GM12878 (cell line): ENCODE measurements at regions not wholly inside any gene's neighbourhood (a gene's known extent, or its start where the extent isn't known, plus 50 kb on each side); places are given as distances from the start of the nearest gene placed in this dataset.

Experiments used
- ATAC-seq: fragments of 200-7000 bp; cut with Tn5 transposase; 3 replicates; pipeline ENCODE4 v1.9.1; 2020; ENCODE audit warnings: mild to moderate bottlenecking, moderate library complexity
- BruUV-seq: library from RNA; stranded (reverse); fragments of 400-500 nt; replicated peaks from 2 replicates; lab custom pipeline; 2021; lab: Mats Ljungman, UMichigan
- CTCF ChIA-PET: fragments of 300-600 bp; sonication (Branson Sonifier 250); formaldehyde crosslinking; extraction: SDS; loops from one replicate; lab custom pipeline; 2021; ENCODE audit warnings: inconsistent platforms; lab: Yijun Ruan, JAX
- POLR2A ChIA-PET: fragments of 350-600 bp; formaldehyde crosslinking; extraction: SDS; loops from one replicate; lab custom pipeline; 2021; ENCODE audit warnings: inconsistent platforms; lab: Charles Lee
- RAD21 ChIA-PET: fragments of 300-600 bp; sonication (Branson Sonifier 250); formaldehyde crosslinking; loops from one replicate; lab custom pipeline; 2023; ENCODE audit warnings: antibody characterized with exemption; ENCODE audit not compliant: unreplicated experiment; lab: Charles Lee
- SMC1A ChIA-PET: fragments of 300-600 bp; sonication (Branson Sonifier 250); formaldehyde crosslinking; loops from one replicate; lab custom pipeline; 2023; ENCODE audit not compliant: unreplicated experiment, uncharacterized antibody; lab: Charles Lee
- DNase-seq: peaks from one replicate; pipeline ENCODE4 v3.0.0-alpha.2; 2011; ENCODE audit warnings: low read depth, low spot score
- FAIRE-seq: peaks from 3 replicates; lab custom pipeline; 2011; peaks lifted over from hg19 to GRCh38; lab: Jason Lieb, UNC
- H2AFZ ChIP-seq: 2 replicates; pipeline ENCODE4 v1.6.0; 2011; ENCODE audit warnings: low read depth, low read length, control low read depth; ENCODE audit not compliant: control insufficient read depth
- H3K27ac ChIP-seq: 2 replicates; pipeline ENCODE4 v1.5.1; 2011; ENCODE audit warnings: control low read depth; ENCODE audit not compliant: control insufficient read depth, insufficient read depth
- H3K27me3 ChIP-seq, 2 experiments: replicated peaks in 1 of 2; 2 replicates each; pipeline versions ENCODE4 v1.6.0 to v1.6.1; 2011; ENCODE audit warnings: low read length in 1 of 2; ENCODE audit not compliant: control insufficient read depth in 2 of 2, insufficient read depth in 2 of 2
- H3K36me3 ChIP-seq, 2 experiments: 2 replicates each; pipeline ENCODE4 v1.5.1; 2011; ENCODE audit warnings: low read length in 1 of 2; ENCODE audit not compliant: control insufficient read depth in 2 of 2, insufficient read depth in 2 of 2
- H3K4me1 ChIP-seq: 2 replicates; pipeline ENCODE4 v1.6.1; 2011; ENCODE audit warnings: mild to moderate bottlenecking, low read length, moderate library complexity, mixed read lengths; ENCODE audit not compliant: control insufficient read depth, insufficient read depth
- H3K4me2 ChIP-seq: 2 replicates; pipeline ENCODE4 v1.6.0; 2011; ENCODE audit warnings: control low read depth; ENCODE audit not compliant: control insufficient read depth, insufficient read depth
- H3K4me3 ChIP-seq: fragments of 200-600 bp; sonication (generic); 2 replicates; pipeline ENCODE4 v1.5.1; 2016
- H3K79me2 ChIP-seq: 2 replicates; pipeline ENCODE4 v1.6.0; 2011; ENCODE audit warnings: low read length; ENCODE audit not compliant: control insufficient read depth, insufficient read depth
- H3K9ac ChIP-seq: 2 replicates; pipeline ENCODE4 v1.8.0; 2011; ENCODE audit warnings: low read length, control low read depth, mixed read lengths; ENCODE audit not compliant: control insufficient read depth, insufficient read depth
- H3K9me3 ChIP-seq: replicated peaks from 3 replicates; pipeline ENCODE4 v1.5.1; 2011; ENCODE audit warnings: mild to moderate bottlenecking, low read length; ENCODE audit not compliant: control insufficient read depth, insufficient read depth
- H4K20me1 ChIP-seq: 2 replicates; pipeline ENCODE4 v1.6.0; 2011; ENCODE audit not compliant: control insufficient read depth, insufficient read depth
- BMI1 ChIP-seq: fragments of 450-650 bp; IDR thresholded peaks from 2 replicates; pipeline ENCODE4 v1.6.1; 2016; ENCODE audit warnings: mild to moderate bottlenecking, moderate library complexity, borderline replicate concordance
- CHD4 ChIP-seq: fragments of 200-600 bp; sonication (generic); IDR thresholded peaks from 2 replicates; pipeline ENCODE4 v1.6.1; 2016; ENCODE audit warnings: mild to moderate bottlenecking
- FOS ChIP-seq: IDR thresholded peaks from 3 replicates; pipeline ENCODE4 v1.6.1; 2011; ENCODE audit warnings: borderline replicate concordance; ENCODE audit not compliant: insufficient read length; ENCODE audit errors: extremely low read depth
- HDAC6 ChIP-seq: fragments of 200-600 bp; sonication (generic); IDR thresholded peaks from one replicate; pipeline ENCODE4 v1.8.0; 2017; ENCODE audit warnings: antibody characterized with exemption; ENCODE audit not compliant: unreplicated experiment
- LARP7 ChIP-seq: fragments of 450-650 bp; IDR thresholded peaks from 2 replicates; pipeline ENCODE4 v1.6.1; 2017; ENCODE audit warnings: mild to moderate bottlenecking
- NR2F1 ChIP-seq: fragments of 450-650 bp; conservative IDR thresholded peaks from 2 replicates; pipeline ENCODE4 v1.6.1; 2017; ENCODE audit warnings: mild to moderate bottlenecking
- PML ChIP-seq: IDR thresholded peaks from 2 replicates; pipeline ENCODE4 v1.6.1; 2012; ENCODE audit warnings: low read length, inconsistent platforms
- RFX5 ChIP-seq: IDR thresholded peaks from 2 replicates; pipeline ENCODE4 v1.6.1; 2011; ENCODE audit warnings: low read depth, low read length, improper control_type of control experiment
- RUNX3 ChIP-seq: IDR thresholded peaks from 2 replicates; pipeline ENCODE4 v1.6.1; 2012; ENCODE audit warnings: low read length, inconsistent platforms
- SIX5 ChIP-seq: IDR thresholded peaks from 2 replicates; pipeline ENCODE4 v1.6.1; 2011; ENCODE audit warnings: mild to moderate bottlenecking, low read depth, low read length, moderate library complexity; ENCODE audit not compliant: severe bottlenecking
- SREBF2 ChIP-seq: IDR thresholded peaks from 2 replicates; pipeline ENCODE4 v1.6.1; 2012; ENCODE audit warnings: mild to moderate bottlenecking, low read length
- WRNIP1 ChIP-seq: IDR thresholded peaks from 2 replicates; pipeline ENCODE4 v1.6.1; 2011; ENCODE audit warnings: low read depth, low read length, improper control_type of control experiment, borderline replicate concordance
- ZNF384 ChIP-seq: IDR thresholded peaks from 2 replicates; pipeline ENCODE4 v1.6.1; 2012; ENCODE audit warnings: low read depth, mild to moderate bottlenecking, low read length, improper control_type of control experiment, borderline replicate concordance
- WGBS: methylation state at CpG from one replicate; pipeline ENCODE4 v1.1.6; 2016; ENCODE audit warnings: low lambda C conversion rate; ENCODE audit not compliant: insufficient replicate concordance, insufficient coverage; ENCODE audit errors: missing lambda C conversion rate; 5-methylcytosine and 5-hydroxymethylcytosine counted together
- in situ Hi-C: fragments of 300-500 bp; cut with MboI; formaldehyde crosslinking; loops from 9 replicates; pipeline ENCODE4 v1.14.3; 2018; ENCODE audit warnings: mixed read lengths
- intact Hi-C: fragments of 100-400 bp; cut with micrococcal nuclease; formaldehyde crosslinking; loops from one replicate; pipeline ENCODE4 v1.14.2; 2022; ENCODE audit not compliant: unreplicated experiment
- TF ChIP-seq, protein P1 (sequence below): IDR thresholded peaks from 2 replicates; pipeline ENCODE4 v1.6.1; 2011; ENCODE audit warnings: low read depth, low read length, improper control_type of control experiment, borderline replicate concordance
- TF ChIP-seq, protein P2 (sequence below): fragments of 450-650 bp; IDR thresholded peaks from 2 replicates; pipeline ENCODE4 v1.6.1; 2018; ENCODE audit warnings: borderline replicate concordance, mild to moderate bottlenecking; ENCODE audit not compliant: partially characterized antibody

DNA sequence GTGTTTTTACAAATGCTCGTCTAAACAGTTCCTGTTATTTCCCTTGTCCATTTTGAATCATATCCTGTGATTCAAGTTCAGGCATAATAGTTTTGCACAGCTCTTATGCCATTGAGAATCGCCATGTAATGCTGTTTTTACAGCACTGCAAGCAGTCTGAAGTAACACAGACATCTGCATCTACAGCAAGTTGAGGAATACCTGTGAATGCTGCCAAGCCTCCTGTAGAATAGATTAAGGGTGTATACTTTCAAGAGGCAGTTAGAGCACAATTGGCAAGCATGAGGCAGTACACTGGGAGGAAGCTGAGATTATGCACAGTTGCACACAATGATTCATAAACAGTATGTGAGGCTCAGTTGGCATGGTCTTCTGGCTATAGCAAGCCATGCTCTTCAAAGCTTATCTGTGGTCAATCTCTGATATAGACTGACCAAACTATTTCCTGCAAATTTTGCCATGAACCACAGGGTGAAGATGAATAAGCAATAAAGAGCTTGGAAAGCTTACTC lies 121.9 kb upstream of the AKR1E2 start:
- WGBS: 0% methylated on average over 2 of the region's 2 CpGs
- RAD21 ChIA-PET: no interaction called here
- Histone ChIP-seq H3K4me2 (no peak overlapping the region), H3K27ac (no peak overlapping the region), H2AFZ (no peak overlapping the region), H3K27me3 (no peaks in the 10 kb centered on the region), H3K9me3 (no peaks in the 10 kb centered on the region), H3K36me3 (no peaks in the 10 kb centered on the region), H3K9ac (no peak overlapping the region), H3K4me1 (no peaks in the 10 kb centered on the region), H4K20me1 (no peaks in the 10 kb centered on the region), H3K4me3 (no peak overlapping the region), H3K79me2 (no peaks in the 10 kb centered on the region)
- BruUV-seq: no TSS peak
- TF ChIP-seq WRNIP1 (no peak), PML (no peak), RFX5 (no peak), FOS (no peak), CHD4 (no peak)
- TF ChIP-seq, protein P1, sequence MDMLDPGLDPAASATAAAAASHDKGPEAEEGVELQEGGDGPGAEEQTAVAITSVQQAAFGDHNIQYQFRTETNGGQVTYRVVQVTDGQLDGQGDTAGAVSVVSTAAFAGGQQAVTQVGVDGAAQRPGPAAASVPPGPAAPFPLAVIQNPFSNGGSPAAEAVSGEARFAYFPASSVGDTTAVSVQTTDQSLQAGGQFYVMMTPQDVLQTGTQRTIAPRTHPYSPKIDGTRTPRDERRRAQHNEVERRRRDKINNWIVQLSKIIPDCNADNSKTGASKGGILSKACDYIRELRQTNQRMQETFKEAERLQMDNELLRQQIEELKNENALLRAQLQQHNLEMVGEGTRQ: no peak
- SMC1A ChIA-PET: no interaction called here
- in situ Hi-C loops: no loop called here
- intact Hi-C loops: no loop called here
- CTCF ChIA-PET: interaction anchor here (0.6 kb wide), 1 partner anchor 653 kb away, joined by 3 read pairs; no protein-coding TSS in a partner anchor
- DNase-seq (no peak), ATAC-seq (no peak), FAIRE-seq (no peak)
- POLR2A ChIA-PET: no interaction called here

DNA sequence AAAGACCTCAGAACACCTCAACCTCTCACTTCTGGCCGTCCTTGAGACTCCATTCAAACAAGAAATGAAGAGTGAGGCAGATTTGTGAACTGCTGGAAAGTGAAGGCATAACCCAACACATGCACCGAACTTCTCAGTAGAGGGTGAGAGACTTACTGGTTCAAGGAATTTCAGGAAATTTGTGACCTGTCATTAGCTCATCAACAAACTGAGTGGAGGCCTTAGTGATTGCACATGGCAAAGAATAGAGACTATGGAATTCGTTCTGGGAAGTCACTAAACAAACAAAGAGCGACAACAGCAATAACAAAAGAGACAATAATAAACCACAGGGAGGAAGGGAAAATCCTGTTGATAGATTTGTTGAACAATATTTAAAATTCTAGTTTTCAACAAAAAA lies 125.0 kb upstream of the AKR1E2 start:
- BruUV-seq: no TSS peak
- Histone ChIP-seq H4K20me1 (no peaks in the 10 kb centered on the region), H2AFZ (no peak overlapping the region), H3K79me2 (no peaks in the 10 kb centered on the region), H3K9me3 (no peaks in the 10 kb centered on the region), H3K4me1 (no peaks in the 10 kb centered on the region), H3K9ac (no peak overlapping the region), H3K36me3 (no peaks in the 10 kb centered on the region), H3K27me3 (no peaks in the 10 kb centered on the region), H3K27ac (no peak overlapping the region), H3K4me3 (no peak overlapping the region), H3K4me2 (no peak overlapping the region)
- DNase-seq (no peak), FAIRE-seq (no peak), ATAC-seq (no peak)
- ChIA-PET SMC1A (no interaction called here), CTCF (no interaction called here), RAD21 (no interaction called here), POLR2A (no interaction called here)
- intact Hi-C loops: no loop called here
- 1% methylated on average over 4 of the region's 4 CpGs for WGBS
- in situ Hi-C loops: no loop called here
- TF ChIP-seq, protein P2, sequence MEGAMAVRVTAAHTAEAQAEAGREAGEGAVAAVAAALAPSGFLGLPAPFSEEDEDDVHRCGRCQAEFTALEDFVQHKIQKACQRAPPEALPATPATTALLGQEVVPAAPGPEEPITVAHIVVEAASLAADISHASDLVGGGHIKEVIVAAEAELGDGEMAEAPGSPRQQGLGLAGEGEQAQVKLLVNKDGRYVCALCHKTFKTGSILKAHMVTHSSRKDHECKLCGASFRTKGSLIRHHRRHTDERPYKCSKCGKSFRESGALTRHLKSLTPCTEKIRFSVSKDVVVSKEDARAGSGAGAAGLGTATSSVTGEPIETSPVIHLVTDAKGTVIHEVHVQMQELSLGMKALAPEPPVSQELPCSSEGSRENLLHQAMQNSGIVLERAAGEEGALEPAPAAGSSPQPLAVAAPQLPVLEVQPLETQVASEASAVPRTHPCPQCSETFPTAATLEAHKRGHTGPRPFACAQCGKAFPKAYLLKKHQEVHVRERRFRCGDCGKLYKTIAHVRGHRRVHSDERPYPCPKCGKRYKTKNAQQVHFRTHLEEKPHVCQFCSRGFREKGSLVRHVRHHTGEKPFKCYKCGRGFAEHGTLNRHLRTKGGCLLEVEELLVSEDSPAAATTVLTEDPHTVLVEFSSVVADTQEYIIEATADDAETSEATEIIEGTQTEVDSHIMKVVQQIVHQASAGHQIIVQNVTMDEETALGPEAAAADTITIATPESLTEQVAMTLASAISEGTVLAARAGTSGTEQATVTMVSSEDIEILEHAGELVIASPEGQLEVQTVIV: no peak
- TF ChIP-seq, protein P1: no peak
- TF ChIP-seq BMI1 (no peak), SREBF2 (no peak), NR2F1 (no peak), RUNX3 (no peak), ZNF384 (no peak), SIX5 (no peak), LARP7 (no peak), HDAC6 (no peak)
